ENCODE measurements at regions not wholly inside any gene's neighbourhood (a gene's known extent, or its start where the extent isn't known, plus 50 kb on each side); places are given as distances from the start of the nearest gene placed in this dataset.

DNA sequence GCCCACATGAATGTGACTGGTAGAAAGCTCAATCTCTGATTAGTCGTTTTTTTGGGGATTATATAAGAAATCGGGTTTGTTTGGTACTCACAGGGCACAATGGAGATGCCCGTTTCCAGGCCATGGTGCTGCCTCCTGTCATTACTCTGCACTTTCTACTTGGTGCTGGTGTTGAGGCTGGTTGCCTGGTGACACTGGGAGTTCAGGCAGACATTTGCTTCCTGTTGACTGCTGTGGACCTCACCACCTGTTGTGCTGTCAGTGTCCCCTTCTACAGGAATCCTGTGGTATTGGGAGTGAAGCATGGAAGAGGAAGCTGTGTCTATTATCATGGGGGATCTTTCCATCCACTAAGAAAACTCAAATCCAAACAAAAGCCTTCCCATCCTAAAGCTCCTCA lies 227.2 kb upstream of the TBL1XR1 start (continued):
- TF ChIP-seq, protein P1, sequence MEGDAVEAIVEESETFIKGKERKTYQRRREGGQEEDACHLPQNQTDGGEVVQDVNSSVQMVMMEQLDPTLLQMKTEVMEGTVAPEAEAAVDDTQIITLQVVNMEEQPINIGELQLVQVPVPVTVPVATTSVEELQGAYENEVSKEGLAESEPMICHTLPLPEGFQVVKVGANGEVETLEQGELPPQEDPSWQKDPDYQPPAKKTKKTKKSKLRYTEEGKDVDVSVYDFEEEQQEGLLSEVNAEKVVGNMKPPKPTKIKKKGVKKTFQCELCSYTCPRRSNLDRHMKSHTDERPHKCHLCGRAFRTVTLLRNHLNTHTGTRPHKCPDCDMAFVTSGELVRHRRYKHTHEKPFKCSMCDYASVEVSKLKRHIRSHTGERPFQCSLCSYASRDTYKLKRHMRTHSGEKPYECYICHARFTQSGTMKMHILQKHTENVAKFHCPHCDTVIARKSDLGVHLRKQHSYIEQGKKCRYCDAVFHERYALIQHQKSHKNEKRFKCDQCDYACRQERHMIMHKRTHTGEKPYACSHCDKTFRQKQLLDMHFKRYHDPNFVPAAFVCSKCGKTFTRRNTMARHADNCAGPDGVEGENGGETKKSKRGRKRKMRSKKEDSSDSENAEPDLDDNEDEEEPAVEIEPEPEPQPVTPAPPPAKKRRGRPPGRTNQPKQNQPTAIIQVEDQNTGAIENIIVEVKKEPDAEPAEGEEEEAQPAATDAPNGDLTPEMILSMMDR (IDR thresholded peaks at IDR 0.05; ENCODE audit: low read depth, low read length, missing input control), result no peak
- TF ChIP-seq FOXA2 (IDR thresholded peaks at IDR 0.05) (no peak), FOXA1 (IDR thresholded peaks at IDR 0.05) (no peak), JUND (IDR thresholded peaks at IDR 0.05) (no peak)

DNA sequence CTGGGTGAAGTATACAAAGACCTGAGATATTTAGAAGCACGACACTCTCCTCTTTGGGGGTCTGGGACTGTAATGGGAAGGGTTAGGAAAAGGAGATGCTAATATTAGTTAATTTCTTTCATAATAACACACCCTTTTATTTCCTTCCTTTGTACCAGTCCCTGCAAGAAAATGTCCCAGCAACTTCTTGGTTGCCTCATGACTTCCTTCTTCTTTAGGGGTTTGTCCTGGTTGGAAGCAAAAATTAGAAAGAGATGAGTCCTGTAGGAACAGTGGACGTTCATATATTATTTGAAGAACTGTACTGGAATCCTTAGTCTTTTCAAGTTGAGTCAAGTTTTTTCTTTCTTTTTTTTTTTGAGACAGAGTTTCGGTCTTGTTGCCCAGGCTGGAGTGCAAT lies 227.8 kb upstream of the TBL1XR1 start:
- Histone ChIP-seq H3K9me3 (ENCODE audit: control insufficient read depth in 4 of 4, low read length in 3 of 4) (no peaks in the 10 kb centered on the region), H3K27me3 (ENCODE audit: control insufficient read depth in 4 of 4, insufficient read depth in 4 of 4, low read length in 3 of 4) (no peaks in the 10 kb centered on the region), H3K9ac (ENCODE audit: low read depth in 1 of 2, low read length in 2 of 2) (no peak overlapping the region), H3K36me3 (ENCODE audit: control insufficient read depth in 4 of 4, insufficient read depth in 3 of 4, low read depth in 1 of 4, low read length in 3 of 4) (no peaks in the 10 kb centered on the region), H3K27ac (ENCODE audit: low read depth in 1 of 2, low read length in 2 of 2) (no peak overlapping the region), H3K4me3 (ENCODE audit: low read depth in 1 of 3, low read length in 3 of 3) (no peak overlapping the region), H3K4me1 (ENCODE audit: control insufficient read depth in 4 of 4, insufficient read depth in 4 of 4, low read length in 3 of 4) (no peaks in the 10 kb centered on the region)
- DNase-seq (ENCODE audit: low spot score), result no peak
- whole genome bisulfite sequencing, result 92% methylated on average over 3 of the region's 3 CpGs
- TF ChIP-seq EGR1 (IDR thresholded peaks at IDR 0.05; ENCODE audit: low read depth in 2 of 2), result no peak
- TF ChIP-seq, protein P2, sequence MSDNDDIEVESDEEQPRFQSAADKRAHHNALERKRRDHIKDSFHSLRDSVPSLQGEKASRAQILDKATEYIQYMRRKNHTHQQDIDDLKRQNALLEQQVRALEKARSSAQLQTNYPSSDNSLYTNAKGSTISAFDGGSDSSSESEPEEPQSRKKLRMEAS (IDR thresholded peaks at IDR 0.05), result no peak
- no peak for TF ChIP-seq TAF1 (conservative IDR thresholded peaks at IDR 0.05)
- TF ChIP-seq, protein P1 (IDR thresholded peaks at IDR 0.05; ENCODE audit: low read depth, low read length, missing input control), result no peak
- TF ChIP-seq FOXA2 (IDR thresholded peaks at IDR 0.05), result no peak
- TF ChIP-seq RAD21 (IDR thresholded peaks at IDR 0.05), result no peak
- TF ChIP-seq, protein P3, sequence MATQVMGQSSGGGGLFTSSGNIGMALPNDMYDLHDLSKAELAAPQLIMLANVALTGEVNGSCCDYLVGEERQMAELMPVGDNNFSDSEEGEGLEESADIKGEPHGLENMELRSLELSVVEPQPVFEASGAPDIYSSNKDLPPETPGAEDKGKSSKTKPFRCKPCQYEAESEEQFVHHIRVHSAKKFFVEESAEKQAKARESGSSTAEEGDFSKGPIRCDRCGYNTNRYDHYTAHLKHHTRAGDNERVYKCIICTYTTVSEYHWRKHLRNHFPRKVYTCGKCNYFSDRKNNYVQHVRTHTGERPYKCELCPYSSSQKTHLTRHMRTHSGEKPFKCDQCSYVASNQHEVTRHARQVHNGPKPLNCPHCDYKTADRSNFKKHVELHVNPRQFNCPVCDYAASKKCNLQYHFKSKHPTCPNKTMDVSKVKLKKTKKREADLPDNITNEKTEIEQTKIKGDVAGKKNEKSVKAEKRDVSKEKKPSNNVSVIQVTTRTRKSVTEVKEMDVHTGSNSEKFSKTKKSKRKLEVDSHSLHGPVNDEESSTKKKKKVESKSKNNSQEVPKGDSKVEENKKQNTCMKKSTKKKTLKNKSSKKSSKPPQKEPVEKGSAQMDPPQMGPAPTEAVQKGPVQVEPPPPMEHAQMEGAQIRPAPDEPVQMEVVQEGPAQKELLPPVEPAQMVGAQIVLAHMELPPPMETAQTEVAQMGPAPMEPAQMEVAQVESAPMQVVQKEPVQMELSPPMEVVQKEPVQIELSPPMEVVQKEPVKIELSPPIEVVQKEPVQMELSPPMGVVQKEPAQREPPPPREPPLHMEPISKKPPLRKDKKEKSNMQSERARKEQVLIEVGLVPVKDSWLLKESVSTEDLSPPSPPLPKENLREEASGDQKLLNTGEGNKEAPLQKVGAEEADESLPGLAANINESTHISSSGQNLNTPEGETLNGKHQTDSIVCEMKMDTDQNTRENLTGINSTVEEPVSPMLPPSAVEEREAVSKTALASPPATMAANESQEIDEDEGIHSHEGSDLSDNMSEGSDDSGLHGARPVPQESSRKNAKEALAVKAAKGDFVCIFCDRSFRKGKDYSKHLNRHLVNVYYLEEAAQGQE (IDR thresholded peaks at IDR 0.05), result no peak
- TF ChIP-seq RXRA (IDR thresholded peaks at IDR 0.05), result no peak
- TF ChIP-seq SP1 (IDR thresholded peaks at IDR 0.05), result no peak
- TF ChIP-seq GABPA (IDR thresholded peaks at IDR 0.05 in 1 of 2, conservative IDR thresholded peaks at IDR 0.05 in 1 of 2), result no peak
- no peak for TF ChIP-seq FOXA1 (IDR thresholded peaks at IDR 0.05)
- TF ChIP-seq HNF4G (IDR thresholded peaks at IDR 0.05), result no peak
- no peak for TF ChIP-seq HNF4A (conservative IDR thresholded peaks at IDR 0.05)
- TF ChIP-seq NR2F2 (IDR thresholded peaks at IDR 0.05), result no peak
